ENCODE measurements at regions not wholly inside any gene's neighbourhood (a gene's known extent, or its start where the extent isn't known, plus 50 kb on each side); places are given as distances from the start of the nearest gene placed in this dataset.

DNA sequence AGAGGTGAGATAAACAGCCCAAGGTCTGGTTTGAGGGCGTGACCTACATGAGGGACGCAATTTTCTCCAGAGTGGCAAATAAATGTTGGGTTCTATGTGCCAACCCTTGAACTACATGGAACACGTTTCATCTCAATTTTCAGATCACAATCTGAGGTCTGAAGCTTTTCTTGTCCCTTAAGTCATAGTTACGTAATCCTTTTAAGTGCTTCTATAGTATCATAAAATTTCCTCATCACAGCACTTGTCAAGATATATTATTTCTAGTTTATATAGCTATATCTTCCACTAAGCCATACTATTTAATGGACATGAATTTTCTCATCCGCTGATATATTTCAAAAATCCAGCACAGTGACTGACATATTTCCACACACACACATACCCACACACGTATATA is 53.1 kb upstream of the GRIN3A start:
- Mint-ChIP-seq H3K36me3 (ENCODE audit: insufficient read depth) (no peaks in the 10 kb centered on the region), H3K4me1 (ENCODE audit: low read depth) (no peaks in the 10 kb centered on the region), H3K4me3 (ENCODE audit: low read depth) (no peak overlapping the region), H3K27ac (no peak overlapping the region), H3K9me3 (ENCODE audit: low read depth) (no peaks in the 10 kb centered on the region), H3K27me3 (peaks cover 11% of the 10 kb centered on the region)
- TF ChIP-seq, protein P1, sequence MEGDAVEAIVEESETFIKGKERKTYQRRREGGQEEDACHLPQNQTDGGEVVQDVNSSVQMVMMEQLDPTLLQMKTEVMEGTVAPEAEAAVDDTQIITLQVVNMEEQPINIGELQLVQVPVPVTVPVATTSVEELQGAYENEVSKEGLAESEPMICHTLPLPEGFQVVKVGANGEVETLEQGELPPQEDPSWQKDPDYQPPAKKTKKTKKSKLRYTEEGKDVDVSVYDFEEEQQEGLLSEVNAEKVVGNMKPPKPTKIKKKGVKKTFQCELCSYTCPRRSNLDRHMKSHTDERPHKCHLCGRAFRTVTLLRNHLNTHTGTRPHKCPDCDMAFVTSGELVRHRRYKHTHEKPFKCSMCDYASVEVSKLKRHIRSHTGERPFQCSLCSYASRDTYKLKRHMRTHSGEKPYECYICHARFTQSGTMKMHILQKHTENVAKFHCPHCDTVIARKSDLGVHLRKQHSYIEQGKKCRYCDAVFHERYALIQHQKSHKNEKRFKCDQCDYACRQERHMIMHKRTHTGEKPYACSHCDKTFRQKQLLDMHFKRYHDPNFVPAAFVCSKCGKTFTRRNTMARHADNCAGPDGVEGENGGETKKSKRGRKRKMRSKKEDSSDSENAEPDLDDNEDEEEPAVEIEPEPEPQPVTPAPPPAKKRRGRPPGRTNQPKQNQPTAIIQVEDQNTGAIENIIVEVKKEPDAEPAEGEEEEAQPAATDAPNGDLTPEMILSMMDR (IDR thresholded peaks at IDR 0.05; ENCODE audit: unreplicated experiment), result no peak
- no peak for DNase-seq (ENCODE audit: low spot score, unreplicated experiment)
